Keratinocyte (primary cell): ENCODE measurements at regions not wholly inside any gene's neighbourhood (a gene's known extent, or its start where the extent isn't known, plus 50 kb on each side); places are given as distances from the start of the nearest gene placed in this dataset.

Experiments
- DNase-seq: peaks from one replicate; pipeline ENCODE4 v3.0.0-alpha.2; 2011; ENCODE audit warnings: low read depth, missing footprints, low spot score
- FAIRE-seq: peaks from 2 replicates; lab custom pipeline; 2011; peaks lifted over from hg19 to GRCh38; lab: Jason Lieb, UNC
- H2AFZ ChIP-seq: 2 replicates; pipeline ENCODE4 v1.6.0; 2012; ENCODE audit warnings: low read length, control low read depth, inconsistent platforms; ENCODE audit not compliant: control insufficient read depth
- H3K27ac ChIP-seq: 2 replicates; pipeline ENCODE4 v1.5.1; 2011; ENCODE audit warnings: low read length; ENCODE audit not compliant: control insufficient read depth, insufficient read depth
- H3K27me3 ChIP-seq: 3 replicates; pipeline ENCODE4 v1.6.0; 2011; ENCODE audit warnings: low read length; ENCODE audit not compliant: control insufficient read depth, insufficient read depth; ENCODE audit errors: extremely low read depth
- H3K36me3 ChIP-seq, 2 experiments: 2 replicates in 1 of 2; 3 replicates in 1 of 2; pipeline ENCODE4 v1.5.1; 2011; ENCODE audit warnings: low read length in 2 of 2, mild to moderate bottlenecking in 1 of 2; ENCODE audit not compliant: control insufficient read depth in 2 of 2, insufficient read depth in 2 of 2; ENCODE audit errors: extremely low read depth in 1 of 2
- H3K4me1 ChIP-seq: 3 replicates; pipeline ENCODE4 v1.5.1; 2011; ENCODE audit warnings: low read length; ENCODE audit not compliant: control insufficient read depth, insufficient read depth; ENCODE audit errors: extremely low read depth
- H3K4me2 ChIP-seq: 3 replicates; pipeline ENCODE4 v1.6.0; 2011; ENCODE audit warnings: low read depth, low read length; ENCODE audit not compliant: control insufficient read depth, insufficient read depth; ENCODE audit errors: extremely low read depth
- H3K4me3 ChIP-seq, 3 experiments: fragments of 200-600 bp in 1 of 3; sonication (generic) in 1 of 3; 2 replicates in 2 of 3; 3 replicates in 1 of 3; pipeline ENCODE4 v1.5.1; 2011 to 2016; ENCODE audit warnings: low read length in 3 of 3, mild to moderate bottlenecking in 3 of 3, control low read depth in 2 of 3, inconsistent platforms in 1 of 3, low read depth in 1 of 3, mixed read lengths in 1 of 3, mixed run types in 1 of 3, moderate library complexity in 1 of 3; ENCODE audit not compliant: control insufficient read depth in 2 of 3, insufficient read depth in 2 of 3; ENCODE audit errors: extremely low read depth in 1 of 3
- H3K79me2 ChIP-seq: 2 replicates; pipeline ENCODE4 v1.6.0; 2012; ENCODE audit warnings: low read length; ENCODE audit not compliant: control insufficient read depth, insufficient read depth
- H3K9ac ChIP-seq: 3 replicates; pipeline ENCODE4 v1.6.0; 2011; ENCODE audit warnings: low read length; ENCODE audit not compliant: control insufficient read depth, insufficient read depth; ENCODE audit errors: extremely low read depth
- H3K9me1 ChIP-seq: 3 replicates; pipeline ENCODE4 v1.6.0; 2011; ENCODE audit warnings: low read length; ENCODE audit not compliant: control insufficient read depth, insufficient read depth; ENCODE audit errors: extremely low read depth
- H3K9me3 ChIP-seq: 2 replicates; pipeline ENCODE4 v1.5.1; 2012; ENCODE audit warnings: low read depth, low read length; ENCODE audit not compliant: control insufficient read depth
- H4K20me1 ChIP-seq: 3 replicates; pipeline ENCODE4 v1.6.0; 2011; ENCODE audit warnings: low read length; ENCODE audit not compliant: control insufficient read depth, insufficient read depth; ENCODE audit errors: extremely low read depth
- EZH2 ChIP-seq: IDR thresholded peaks from one replicate; pipeline ENCODE4 v1.6.1; 2012; ENCODE audit warnings: inconsistent platforms, mild to moderate bottlenecking, low read length, moderate library complexity
- dilution Hi-C: fragments of 300-500 bp; cut with MboI; formaldehyde crosslinking; loops from one replicate; pipeline ENCODE4 v1.7.0; 2020; ENCODE audit warnings: low sequenced_read_pairs; ENCODE audit not compliant: extremely low pct_ligation_motif_present
- TF ChIP-seq, protein P1 (sequence below), 3 experiments: IDR thresholded peaks in 1 of 3; conservative IDR thresholded peaks in 1 of 3; optimal IDR thresholded peaks in 1 of 3; 2 replicates in 2 of 3; 3 replicates in 1 of 3; pipeline versions ENCODE3 to v1.5.1; 2011; ENCODE audit warnings: low read length in 3 of 3, mild to moderate bottlenecking in 3 of 3, moderate library complexity in 2 of 3, control low read depth in 1 of 3, inconsistent platforms in 1 of 3; ENCODE audit not compliant: insufficient read depth in 2 of 3; ENCODE audit errors: extremely low read depth in 1 of 3

DNA sequence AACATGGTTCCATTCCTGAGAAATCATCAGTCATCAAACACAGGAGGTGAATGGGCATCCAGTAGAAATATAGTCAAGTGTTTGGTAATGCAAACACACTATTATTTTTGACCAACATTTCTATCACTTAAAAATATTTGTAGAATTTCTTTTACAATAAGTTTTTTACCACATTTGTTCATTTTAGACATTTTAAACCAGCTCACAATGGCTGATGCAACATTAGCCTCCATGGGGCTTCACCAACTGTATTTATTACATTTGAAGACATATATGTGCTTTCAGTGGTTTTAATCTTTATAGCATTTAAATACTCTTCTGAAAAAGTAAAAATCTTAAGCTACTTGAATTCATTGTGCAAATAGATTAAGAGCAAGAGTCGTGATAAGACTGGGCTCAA lies 1201.4 kb upstream of the TMEM132C start:
- Histone ChIP-seq H3K9me1 (no peaks in the 10 kb centered on the region), H3K4me3 (no peak overlapping the region), H3K36me3 (no peaks in the 10 kb centered on the region), H4K20me1 (no peaks in the 10 kb centered on the region), H3K4me2 (no peak overlapping the region), H3K4me1 (no peaks in the 10 kb centered on the region), H3K79me2 (no peaks in the 10 kb centered on the region), H3K9me3 (no peaks in the 10 kb centered on the region), H3K27me3 (no peaks in the 10 kb centered on the region), H3K27ac (no peak overlapping the region), H3K9ac (no peak overlapping the region), H2AFZ (no peak overlapping the region)
- FAIRE-seq (no peak), DNase-seq (no peak)
- TF ChIP-seq, protein P1, sequence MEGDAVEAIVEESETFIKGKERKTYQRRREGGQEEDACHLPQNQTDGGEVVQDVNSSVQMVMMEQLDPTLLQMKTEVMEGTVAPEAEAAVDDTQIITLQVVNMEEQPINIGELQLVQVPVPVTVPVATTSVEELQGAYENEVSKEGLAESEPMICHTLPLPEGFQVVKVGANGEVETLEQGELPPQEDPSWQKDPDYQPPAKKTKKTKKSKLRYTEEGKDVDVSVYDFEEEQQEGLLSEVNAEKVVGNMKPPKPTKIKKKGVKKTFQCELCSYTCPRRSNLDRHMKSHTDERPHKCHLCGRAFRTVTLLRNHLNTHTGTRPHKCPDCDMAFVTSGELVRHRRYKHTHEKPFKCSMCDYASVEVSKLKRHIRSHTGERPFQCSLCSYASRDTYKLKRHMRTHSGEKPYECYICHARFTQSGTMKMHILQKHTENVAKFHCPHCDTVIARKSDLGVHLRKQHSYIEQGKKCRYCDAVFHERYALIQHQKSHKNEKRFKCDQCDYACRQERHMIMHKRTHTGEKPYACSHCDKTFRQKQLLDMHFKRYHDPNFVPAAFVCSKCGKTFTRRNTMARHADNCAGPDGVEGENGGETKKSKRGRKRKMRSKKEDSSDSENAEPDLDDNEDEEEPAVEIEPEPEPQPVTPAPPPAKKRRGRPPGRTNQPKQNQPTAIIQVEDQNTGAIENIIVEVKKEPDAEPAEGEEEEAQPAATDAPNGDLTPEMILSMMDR (optimal IDR thresholded peaks at IDR 0.05 in 1 of 3, IDR thresholded peaks at IDR 0.05 in 1 of 3, conservative IDR thresholded peaks at IDR 0.05 in 1 of 3; ENCODE audit: extremely low read depth in 1 of 3, insufficient read depth in 2 of 3, low read length in 3 of 3) = no peak
- TF ChIP-seq EZH2 = no peak
- dilution Hi-C loops = no loop called here

DNA sequence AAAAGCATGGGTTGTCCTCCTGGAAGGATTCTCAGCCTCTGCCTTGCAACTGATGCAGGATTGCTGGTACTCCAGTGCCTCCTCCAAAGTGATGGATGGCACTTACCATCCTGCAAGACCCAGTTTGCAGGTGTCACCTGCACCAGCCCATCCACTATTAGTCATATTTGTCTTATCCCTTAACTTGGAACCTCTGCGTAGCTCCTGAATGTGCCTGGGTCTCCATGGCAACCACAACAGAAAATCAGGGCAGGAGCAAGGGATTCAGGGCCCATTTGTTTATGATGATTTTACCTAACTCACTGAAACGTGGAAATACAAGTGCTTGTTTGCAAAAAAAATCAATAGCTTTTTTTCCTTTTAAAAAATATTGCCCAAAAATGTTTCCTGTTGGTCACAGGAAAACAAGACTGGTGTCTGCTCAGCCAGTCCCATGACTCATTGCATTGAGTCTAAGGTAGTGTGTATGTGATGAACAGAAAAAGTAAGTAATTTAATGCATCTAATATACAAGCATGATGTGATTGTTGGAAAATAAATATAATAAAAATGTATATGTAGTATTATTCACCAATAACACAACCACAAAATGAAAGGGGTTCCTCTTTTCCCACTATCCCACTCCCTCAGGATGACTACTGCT lies 1196.3 kb upstream of the TMEM132C start:
- Histone ChIP-seq H3K27me3 (no peaks in the 10 kb centered on the region), H3K4me1 (no peaks in the 10 kb centered on the region), H3K9ac (no peak overlapping the region), H3K9me3 (no peaks in the 10 kb centered on the region), H4K20me1 (no peaks in the 10 kb centered on the region), H3K4me3 (no peak overlapping the region), H3K9me1 (no peaks in the 10 kb centered on the region), H3K4me2 (no peak overlapping the region), H3K27ac (no peak overlapping the region), H2AFZ (no peak overlapping the region), H3K36me3 (no peaks in the 10 kb centered on the region), H3K79me2 (no peaks in the 10 kb centered on the region)
- TF ChIP-seq EZH2 = no peak
- TF ChIP-seq, protein P1 (optimal IDR thresholded peaks at IDR 0.05 in 1 of 3, IDR thresholded peaks at IDR 0.05 in 1 of 3, conservative IDR thresholded peaks at IDR 0.05 in 1 of 3; ENCODE audit: extremely low read depth in 1 of 3, insufficient read depth in 2 of 3, low read length in 3 of 3) = no peak
- no peak for DNase-seq
- dilution Hi-C loops = no loop called here
- FAIRE-seq = no peak
